Spleen (tissue), 11 donors: ENCODE measurements at regions not wholly inside any gene's neighbourhood (a gene's known extent, or its start where the extent isn't known, plus 50 kb on each side); places are given as distances from the start of the nearest gene placed in this dataset.

Experiments used
- DNase-seq: peaks from one replicate; pipeline ENCODE4 v3.0.0-alpha.2; 2020
- H3K27ac ChIP-seq, 8 donors: fragments of 200-600 bp; sonication (generic) in 7 of 8; 1 replicate in 4 of 8; 2 replicates in 4 of 8; pipeline versions ENCODE4 v1.5.0 to v1.8.0; 2016 to 2021; ENCODE audit warnings: inconsistent platforms in 4 of 8, mild to moderate bottlenecking in 4 of 8, moderate library complexity in 1 of 8
- H3K27me3 ChIP-seq, 7 donors: fragments of 200-600 bp; sonication (generic) in 6 of 7; replicated peaks in 1 of 7; 1 replicate in 4 of 7; 2 replicates in 3 of 7; pipeline versions ENCODE4 v1.5.0 to v1.8.0; 2016 to 2021; ENCODE audit warnings: inconsistent platforms in 3 of 7, mild to moderate bottlenecking in 1 of 7
- H3K36me3 ChIP-seq, 6 donors: fragments of 200-600 bp; sonication (generic) in 5 of 6; 1 replicate in 4 of 6; 2 replicates in 2 of 6; pipeline versions ENCODE4 v1.5.0 to v1.8.0; 2016 to 2021; ENCODE audit warnings: inconsistent platforms in 2 of 6
- H3K4me1 ChIP-seq, 6 donors: fragments of 200-600 bp; sonication (generic) in 5 of 6; 1 replicate in 3 of 6; 2 replicates in 3 of 6; pipeline versions ENCODE4 v1.5.0 to v1.8.0; 2016 to 2021; ENCODE audit warnings: inconsistent platforms in 3 of 6
- H3K4me3 ChIP-seq, 8 donors: fragments of 200-600 bp; sonication (generic) in 7 of 8; 1 replicate in 4 of 8; 2 replicates in 4 of 8; pipeline versions ENCODE4 v1.5.0 to v1.8.0; 2016 to 2021; ENCODE audit warnings: inconsistent platforms in 4 of 8, mild to moderate bottlenecking in 4 of 8, moderate library complexity in 2 of 8
- H3K9me3 ChIP-seq, 8 donors: fragments of 200-600 bp; sonication (generic) in 7 of 8; 1 replicate in 4 of 8; 2 replicates in 4 of 8; pipeline versions ENCODE4 v1.5.0 to v1.8.0; 2016 to 2021; ENCODE audit warnings: inconsistent platforms in 4 of 8
- POLR2A ChIP-seq, 3 donors: fragments of 450-650 bp; IDR thresholded peaks; one replicate each; pipeline ENCODE4 v1.5.1; 2017; ENCODE audit warnings: antibody characterized with exemption in 3 of 3, mild to moderate bottlenecking in 1 of 3
- POLR2AphosphoS5 ChIP-seq, 3 donors: sonication (generic); formaldehyde crosslinking; IDR thresholded peaks; one replicate each; pipeline ENCODE4 v1.5.1; 2017; ENCODE audit warnings: antibody characterized with exemption in 3 of 3
- WGBS, 5 donors: extraction: QIAGEN DNeasy Blood & Tissue Kit in 3 of 5; methylation state at CpG; one replicate each; pipeline versions ENCODE4 v1.1.5 to v1.1.7; 2013 to 2018; 5-methylcytosine and 5-hydroxymethylcytosine counted together
- intact Hi-C: fragments of 100-400 bp; cut with DNase I; formaldehyde crosslinking; loops from one replicate; pipeline ENCODE4 v1.15.0; 2023; ENCODE audit warnings: low total_unique reads
- TF ChIP-seq, protein P1 (sequence below), 11 experiments: fragments of 200-600 bp in 7 of 11; fragments of 450-650 bp in 4 of 11; sonication (generic) in 4 of 11; IDR thresholded peaks in 8 of 11; conservative IDR thresholded peaks in 3 of 11; 1 replicate in 7 of 11; 2 replicates in 4 of 11; pipeline versions ENCODE4 v1.4.0 to v1.8.0; 2016 to 2021; ENCODE audit warnings: antibody characterized with exemption in 11 of 11, inconsistent platforms in 4 of 11, mild to moderate bottlenecking in 1 of 11
- donor health status: healthy with polysubstance abuse.
- donor health status: DM: no; HTN: no; CAD: no; lungs with moderate emphysema.
- donor health status: DM: no; HTN: no; CAD: no.
- donor health status: Bipolar disorder and iron deficiency.
- donor health status: healthy.
- donor health status: DM: no; HTN: no; CAD: no.
- donor health status: DM: yes; HTN: yes; CAD: no.

DNA sequence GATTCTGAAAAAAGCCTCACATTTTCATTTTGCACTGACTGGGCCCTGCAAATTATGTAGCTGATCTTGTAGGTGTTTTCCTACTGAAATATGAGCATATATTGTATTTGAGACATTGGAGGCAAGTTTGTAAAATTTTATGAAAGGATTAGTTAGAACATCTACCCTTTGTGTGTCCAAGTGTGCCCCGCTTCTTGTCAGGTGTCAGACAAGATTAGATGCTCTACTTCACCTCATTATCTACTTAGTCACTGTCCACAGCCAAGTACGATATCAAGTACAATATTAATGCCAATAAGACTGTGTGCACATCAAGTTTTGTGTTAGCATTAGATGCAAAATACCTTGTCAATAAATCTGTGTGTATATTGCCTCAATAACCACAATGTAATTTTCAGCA lies 67.8 kb upstream of the RPRM start:
- no peak overlapping the region for H3K4me3 ChIP-seq
- peaks cover 0 to 4% (median 0%) of the 10 kb centered on the region in 8 donors for H3K9me3 ChIP-seq
- H3K27ac ChIP-seq, result no peak overlapping the region
- TF ChIP-seq, protein P1, sequence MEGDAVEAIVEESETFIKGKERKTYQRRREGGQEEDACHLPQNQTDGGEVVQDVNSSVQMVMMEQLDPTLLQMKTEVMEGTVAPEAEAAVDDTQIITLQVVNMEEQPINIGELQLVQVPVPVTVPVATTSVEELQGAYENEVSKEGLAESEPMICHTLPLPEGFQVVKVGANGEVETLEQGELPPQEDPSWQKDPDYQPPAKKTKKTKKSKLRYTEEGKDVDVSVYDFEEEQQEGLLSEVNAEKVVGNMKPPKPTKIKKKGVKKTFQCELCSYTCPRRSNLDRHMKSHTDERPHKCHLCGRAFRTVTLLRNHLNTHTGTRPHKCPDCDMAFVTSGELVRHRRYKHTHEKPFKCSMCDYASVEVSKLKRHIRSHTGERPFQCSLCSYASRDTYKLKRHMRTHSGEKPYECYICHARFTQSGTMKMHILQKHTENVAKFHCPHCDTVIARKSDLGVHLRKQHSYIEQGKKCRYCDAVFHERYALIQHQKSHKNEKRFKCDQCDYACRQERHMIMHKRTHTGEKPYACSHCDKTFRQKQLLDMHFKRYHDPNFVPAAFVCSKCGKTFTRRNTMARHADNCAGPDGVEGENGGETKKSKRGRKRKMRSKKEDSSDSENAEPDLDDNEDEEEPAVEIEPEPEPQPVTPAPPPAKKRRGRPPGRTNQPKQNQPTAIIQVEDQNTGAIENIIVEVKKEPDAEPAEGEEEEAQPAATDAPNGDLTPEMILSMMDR (IDR thresholded peaks at IDR 0.05 in 8 of 11, conservative IDR thresholded peaks at IDR 0.05 in 3 of 11), result no peak
- TF ChIP-seq POLR2AphosphoS5 (IDR thresholded peaks at IDR 0.05), result no peak
- TF ChIP-seq POLR2A (IDR thresholded peaks at IDR 0.05), result no peak
- 81 to 94% (median 90%) methylated on average over 2 of the region's 2 CpGs for WGBS, 5 donors
- no peaks in the 10 kb centered on the region for H3K27me3 ChIP-seq
- intact Hi-C loops, result no loop called here
- H3K36me3 ChIP-seq, result no peaks in the 10 kb centered on the region
- no peaks in the 10 kb centered on the region for H3K4me1 ChIP-seq
- DNase-seq, result no peak

DNA sequence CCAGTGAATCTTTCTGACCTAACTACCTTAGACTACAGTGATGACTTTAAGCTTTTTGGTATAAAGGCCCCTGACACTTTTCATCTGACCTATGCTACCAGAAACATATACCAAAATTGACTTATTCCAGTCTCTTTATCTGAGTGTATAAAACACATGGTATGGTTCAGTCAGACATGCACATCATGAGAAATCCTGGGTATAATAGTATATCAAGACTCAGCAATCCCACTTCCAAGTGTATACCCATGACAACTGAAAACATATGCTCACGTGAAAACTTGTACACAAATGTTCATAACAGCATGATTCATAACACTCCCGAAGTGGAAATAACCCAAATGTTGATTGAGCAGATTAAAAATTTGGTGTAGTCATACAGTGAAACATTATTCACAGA lies 70.0 kb upstream of the RPRM start:
- Histone ChIP-seq H3K4me3 (no peak overlapping the region), H3K36me3 (no peaks in the 10 kb centered on the region), H3K4me1 (no peaks in the 10 kb centered on the region), H3K9me3 (no peaks in the 10 kb centered on the region), H3K27ac (no peak overlapping the region), H3K27me3 (no peaks in the 10 kb centered on the region)
- intact Hi-C loops, result no loop called here
- TF ChIP-seq POLR2AphosphoS5 (IDR thresholded peaks at IDR 0.05), result no peak
- no peak for TF ChIP-seq POLR2A (IDR thresholded peaks at IDR 0.05)
- TF ChIP-seq, protein P1 (IDR thresholded peaks at IDR 0.05 in 8 of 11, conservative IDR thresholded peaks at IDR 0.05 in 3 of 11), result no peak
- no peak for DNase-seq
- WGBS, 5 donors, result 66 to 77% (median 71%) methylated on average over 2 of the region's 2 CpGs

DNA sequence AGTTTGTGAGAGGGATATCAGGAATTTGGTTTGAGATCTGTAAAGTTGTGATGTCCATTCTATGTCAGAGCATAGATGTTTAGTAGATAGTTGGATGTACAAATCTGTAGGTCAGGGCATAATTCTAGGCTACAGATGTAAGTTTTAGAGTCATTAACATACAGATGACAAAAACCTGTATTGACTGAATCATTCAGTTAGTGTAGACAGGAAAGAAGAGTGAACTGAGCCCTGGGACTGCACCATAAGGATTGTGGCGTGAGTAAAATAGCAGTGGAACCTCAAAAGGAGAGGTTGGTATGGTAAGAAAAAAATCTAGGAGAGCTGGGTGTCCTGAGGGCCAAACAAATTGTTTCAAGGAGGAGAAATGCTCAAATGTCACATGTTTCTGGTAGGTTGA lies 73.1 kb upstream of the RPRM start:
- Histone ChIP-seq H3K9me3 (no peaks in the 10 kb centered on the region), H3K36me3 (no peaks in the 10 kb centered on the region), H3K27me3 (no peaks in the 10 kb centered on the region), H3K27ac (no peak overlapping the region), H3K4me3 (no peak overlapping the region), H3K4me1 (no peaks in the 10 kb centered on the region)
- no peak for DNase-seq
- 50 to 70% (median 60%) methylated on average over 1 of the region's 1 CpG for WGBS, 5 donors
- intact Hi-C loops, result no loop called here
- TF ChIP-seq, protein P1 (IDR thresholded peaks at IDR 0.05 in 8 of 11, conservative IDR thresholded peaks at IDR 0.05 in 3 of 11), result no peak
- TF ChIP-seq POLR2A (IDR thresholded peaks at IDR 0.05) (no peak), POLR2AphosphoS5 (IDR thresholded peaks at IDR 0.05) (no peak)

DNA sequence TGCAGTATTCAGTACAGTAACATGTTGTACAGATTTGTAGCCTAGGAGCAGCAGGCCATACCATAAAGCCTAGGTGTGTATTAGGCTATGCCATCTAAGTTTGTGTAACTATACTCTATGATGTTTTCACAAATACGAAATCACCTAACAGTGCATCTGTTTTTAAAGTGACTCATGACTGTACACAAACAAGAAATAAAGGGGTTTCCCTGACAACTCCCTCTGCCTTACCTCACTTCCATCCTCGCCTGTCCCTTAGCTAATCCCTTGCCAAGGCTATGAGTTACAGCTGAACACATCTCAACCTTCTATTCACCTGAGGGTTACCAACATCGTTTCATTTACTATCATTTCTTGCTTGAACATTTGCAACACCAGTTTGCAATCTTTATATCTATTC lies 78.6 kb upstream of the RPRM start:
- Histone ChIP-seq H3K9me3 (no peaks in the 10 kb centered on the region), H3K27ac (no peak overlapping the region), H3K27me3 (no peaks in the 10 kb centered on the region), H3K4me3 (no peak overlapping the region), H3K4me1 (no peaks in the 10 kb centered on the region), H3K36me3 (no peaks in the 10 kb centered on the region)
- DNase-seq, result no peak
- TF ChIP-seq, protein P1 (IDR thresholded peaks at IDR 0.05 in 8 of 11, conservative IDR thresholded peaks at IDR 0.05 in 3 of 11), result no peak
- TF ChIP-seq POLR2A (IDR thresholded peaks at IDR 0.05) (no peak), POLR2AphosphoS5 (IDR thresholded peaks at IDR 0.05) (no peak)
- intact Hi-C loops, result no loop called here
- 71 to 81% (median 75%) methylated on average over 3 of the region's 3 CpGs for WGBS, 5 donors
